Memory B cell (primary cell): ENCODE measurements at regions not wholly inside any gene's neighbourhood (a gene's known extent, or its start where the extent isn't known, plus 50 kb on each side); places are given as distances from the start of the nearest gene placed in this dataset.
"Not testable (repeated sequence)": the region's sequence is repeated elsewhere in the genome, so short reads cannot be mapped to it uniquely, and the experiment has no call there.

Experiments used
- ATAC-seq: fragments of 150-1000 bp; cut with Tn5 transposase; 2 replicates; pipeline ENCODE4 v1.10.0; 2021; ENCODE audit warnings: low read depth, mild to moderate bottlenecking, moderate library complexity
- DNase-seq, 2 donors: peaks; one replicate each; pipeline ENCODE4 v3.0.0; 2022; ENCODE audit warnings: low spot score in 2 of 2
- H3K27ac Mint-ChIP-seq: one replicate; pipeline ENCODE4 v1.8.0; 2022; ENCODE audit warnings: mild to moderate bottlenecking, moderate library complexity, mixed read lengths
- H3K27me3 Mint-ChIP-seq: one replicate; pipeline ENCODE4 v1.8.0; 2022; ENCODE audit warnings: mixed read lengths
- H3K36me3 Mint-ChIP-seq: one replicate; pipeline ENCODE4 v1.8.0; 2022; ENCODE audit warnings: mild to moderate bottlenecking, mixed read lengths
- H3K4me1 Mint-ChIP-seq: one replicate; pipeline ENCODE4 v1.8.0; 2022; ENCODE audit warnings: mixed read lengths
- H3K4me3 Mint-ChIP-seq: one replicate; pipeline ENCODE4 v1.8.0; 2022; ENCODE audit warnings: mild to moderate bottlenecking, moderate library complexity, mixed read lengths
- H3K9me3 Mint-ChIP-seq: one replicate; pipeline ENCODE4 v1.8.0; 2022; ENCODE audit warnings: mixed read lengths

- ATAC-seq (no peak), DNase-seq (no peak)
- peaks cover 3% of the 10 kb centered on the region for H3K4me1 Mint-ChIP-seq
- peaks cover 19% of the 10 kb centered on the region for H3K9me3 Mint-ChIP-seq
- peaks cover 7% of the 10 kb centered on the region for H3K36me3 Mint-ChIP-seq
- H3K4me3 Mint-ChIP-seq: no peak overlapping the region
- no peak overlapping the region for H3K27ac Mint-ChIP-seq
- peaks cover 5% of the 10 kb centered on the region for H3K27me3 Mint-ChIP-seq
Measured at GRCh38 chr6:170193326-170193821, 97.5 kb downstream of the DLL1 start.

GRCh38 chr6:170192905-170193304 is 98.0 kb downstream of the DLL1 start:
- no peak overlapping the region for H3K4me3 Mint-ChIP-seq
- peaks cover 5% of the 10 kb centered on the region for H3K27me3 Mint-ChIP-seq
- no peak overlapping the region for H3K27ac Mint-ChIP-seq

GRCh38 chr6:170192101-170192500 is 98.8 kb downstream of the DLL1 start:
- DNase-seq, ATAC-seq, H3K4me1 Mint-ChIP-seq, H3K36me3 Mint-ChIP-seq, H3K27me3 Mint-ChIP-seq, H3K4me3 Mint-ChIP-seq, H3K27ac Mint-ChIP-seq: not testable (repeated sequence)
- H3K9me3 Mint-ChIP-seq: peaks cover 19% of the 10 kb centered on the region

More at GRCh38 chr6:170192905-170193304, 98.0 kb downstream of the DLL1 start:
- H3K4me1 Mint-ChIP-seq: no peaks in the 10 kb centered on the region
- peaks cover 19% of the 10 kb centered on the region for H3K9me3 Mint-ChIP-seq
- no peak for DNase-seq
- H3K36me3 Mint-ChIP-seq: peaks cover 7% of the 10 kb centered on the region
- ATAC-seq: no peak

GRCh38 chr6:170190046-170190445 is 100.8 kb downstream of the DLL1 start:
- Mint-ChIP-seq H3K27me3 (peaks cover 4% of the 10 kb centered on the region), H3K4me3 (no peak overlapping the region), H3K36me3 (peaks cover 1% of the 10 kb centered on the region), H3K9me3 (peaks cover 8% of the 10 kb centered on the region), H3K4me1 (no peaks in the 10 kb centered on the region), H3K27ac (no peak overlapping the region)
- no peak for DNase-seq
- ATAC-seq: no peak

GRCh38 chr6:170189236-170189635 is 101.6 kb downstream of the DLL1 start:
- Mint-ChIP-seq H3K36me3 (no peaks in the 10 kb centered on the region), H3K4me3 (no peak overlapping the region), H3K27me3 (peaks cover 4% of the 10 kb centered on the region), H3K27ac (no peak overlapping the region), H3K9me3 (peaks cover 7% of the 10 kb centered on the region), H3K4me1 (no peaks in the 10 kb centered on the region)
- ATAC-seq (no peak), DNase-seq (no peak)

- Mint-ChIP-seq H3K4me1 (peaks cover 1% of the 10 kb centered on the region), H3K27me3 (peaks cover 4% of the 10 kb centered on the region), H3K36me3 (no peaks in the 10 kb centered on the region), H3K4me3 (no peak overlapping the region), H3K27ac (no peak overlapping the region), H3K9me3 (peaks cover 2% of the 10 kb centered on the region)
- no peak for DNase-seq
- no peak for ATAC-seq
Measured at GRCh38 chr6:170188571-170189001, 102.3 kb downstream of the DLL1 start.

- Mint-ChIP-seq H3K4me1 (peaks cover 4% of the 10 kb centered on the region), H3K9me3 (peaks cover 4% of the 10 kb centered on the region), H3K36me3 (no peaks in the 10 kb centered on the region), H3K27ac (no peak overlapping the region), H3K4me3 (no peak overlapping the region), H3K27me3 (peaks cover 4% of the 10 kb centered on the region)
- DNase-seq (peak in 1 of 2 donors; percentile 4), ATAC-seq (no peak)
Measured at GRCh38 chr6:170187669-170188566, 103.0 kb downstream of the DLL1 start.

- no peak for ATAC-seq
- Mint-ChIP-seq H3K4me3 (no peak overlapping the region), H3K9me3 (peaks cover 4% of the 10 kb centered on the region), H3K4me1 (peaks cover 4% of the 10 kb centered on the region), H3K27ac (no peak overlapping the region), H3K36me3 (no peaks in the 10 kb centered on the region), H3K27me3 (peaks cover 4% of the 10 kb centered on the region)
- peak in 1 of 2 donors; percentile 6 for DNase-seq
Measured at GRCh38 chr6:170186941-170187668, 103.8 kb downstream of the DLL1 start.

- Mint-ChIP-seq H3K4me3 (no peak overlapping the region), H3K4me1 (peaks cover 4% of the 10 kb centered on the region), H3K27me3 (peaks cover 4% of the 10 kb centered on the region), H3K36me3 (no peaks in the 10 kb centered on the region), H3K9me3 (peaks cover 4% of the 10 kb centered on the region), H3K27ac (no peak overlapping the region)
- ATAC-seq (no peak), DNase-seq (peak in 1 of 2 donors; percentile 3)
Measured at GRCh38 chr6:170186006-170186935, 104.6 kb downstream of the DLL1 start.

GRCh38 chr6:170185175-170185978 is 105.5 kb downstream of the DLL1 start:
- Mint-ChIP-seq H3K4me3 (no peak overlapping the region), H3K27me3 (peaks cover 4% of the 10 kb centered on the region), H3K27ac (no peak overlapping the region), H3K36me3 (no peaks in the 10 kb centered on the region), H3K4me1 (peaks cover 4% of the 10 kb centered on the region), H3K9me3 (peaks cover 4% of the 10 kb centered on the region)
- ATAC-seq: no peak
- peak in 1 of 2 donors; percentile 1 for DNase-seq

GRCh38 chr6:170184316-170184715 is 106.6 kb downstream of the DLL1 start:
- DNase-seq (peak in 1 of 2 donors; percentile 6), ATAC-seq (no peak)
- Mint-ChIP-seq H3K9me3 (peaks cover 4% of the 10 kb centered on the region), H3K4me1 (peaks cover 4% of the 10 kb centered on the region), H3K4me3 (no peak overlapping the region), H3K36me3 (no peaks in the 10 kb centered on the region), H3K27me3 (no peaks in the 10 kb centered on the region), H3K27ac (no peak overlapping the region)

- Mint-ChIP-seq H3K36me3 (no peaks in the 10 kb centered on the region), H3K4me3 (no peak overlapping the region), H3K27me3 (no peaks in the 10 kb centered on the region), H3K4me1 (peaks cover 4% of the 10 kb centered on the region), H3K27ac (peak overlapping the region; percentile 2), H3K9me3 (peaks cover 4% of the 10 kb centered on the region)
- DNase-seq (no peak), ATAC-seq (no peak)
Measured at GRCh38 chr6:170183521-170183920, 107.4 kb downstream of the DLL1 start.

GRCh38 chr6:170182781-170183120 is 108.1 kb downstream of the DLL1 start:
- peaks cover 4% of the 10 kb centered on the region for H3K9me3 Mint-ChIP-seq
- no peaks in the 10 kb centered on the region for H3K27me3 Mint-ChIP-seq
- no peak overlapping the region for H3K27ac Mint-ChIP-seq
- H3K36me3 Mint-ChIP-seq: no peaks in the 10 kb centered on the region
- DNase-seq (no peak), ATAC-seq (no peak)
- no peak overlapping the region for H3K4me3 Mint-ChIP-seq
- peaks cover 4% of the 10 kb centered on the region for H3K4me1 Mint-ChIP-seq
